A673 (cell line): ENCODE measurements at regions not wholly inside any gene's neighbourhood (a gene's known extent, or its start where the extent isn't known, plus 50 kb on each side); places are given as distances from the start of the nearest gene placed in this dataset.

Source experiments
- CTCF ChIP-seq: fragments of 300-800, 200-600 bp; sonication (generic); conservative IDR thresholded peaks from 2 replicates; pipeline ENCODE4 v1.5.1; 2017; ENCODE audit warnings: low read depth, mild to moderate bottlenecking, antibody characterized with exemption, low read length, moderate library complexity, mixed read lengths
- EZH2 ChIP-seq: fragments of 200-600 bp; sonication (generic); IDR thresholded peaks from 2 replicates; pipeline ENCODE4 v1.6.1; 2017; ENCODE audit warnings: borderline replicate concordance, low read depth, mild to moderate bottlenecking, mixed read lengths, antibody characterized with exemption, low read length; ENCODE audit not compliant: poor library complexity, severe bottlenecking

GRCh38 chr4:124514588-124514987, 197.9 kb downstream of the ANKRD50 start:
- TF ChIP-seq CTCF, result no peak
- no peak for TF ChIP-seq EZH2
